ENCODE measurements at regions not wholly inside any gene's neighbourhood (a gene's known extent, or its start where the extent isn't known, plus 50 kb on each side); places are given as distances from the start of the nearest gene placed in this dataset.

- no peak for DNase-seq (ENCODE audit: low spot score)
These were observed 132.5 kb upstream of the RFLNA start for GRCh38 chr12:124162151-124163110.

GRCh38 chr12:124165695-124166094, 129.2 kb upstream of the RFLNA start:
- DNase-seq (ENCODE audit: low spot score): no peak

GRCh38 chr12:124167141-124167540, 127.8 kb upstream of the RFLNA start:
- no peak for DNase-seq (ENCODE audit: low spot score)

GRCh38 chr12:124168016-124168786, 126.7 kb upstream of the RFLNA start:
- no peak for DNase-seq (ENCODE audit: low spot score)

- no peak for DNase-seq (ENCODE audit: low spot score)
These were observed 125.2 kb upstream of the RFLNA start for GRCh38 chr12:124169577-124170284.

GRCh38 chr12:124170760-124171159, 124.1 kb upstream of the RFLNA start:
- peak; percentile 21 for DNase-seq (ENCODE audit: low spot score)

GRCh38 chr12:124171231-124171979, 123.5 kb upstream of the RFLNA start:
- DNase-seq (ENCODE audit: low spot score): no peak

GRCh38 chr12:124172636-124173035, 122.3 kb upstream of the RFLNA start:
- DNase-seq (ENCODE audit: low spot score): peak; percentile 58

- DNase-seq (ENCODE audit: low spot score): no peak
These were observed 121.2 kb upstream of the RFLNA start for GRCh38 chr12:124173692-124174091.

GRCh38 chr12:124174451-124175348, 120.2 kb upstream of the RFLNA start:
- DNase-seq (ENCODE audit: low spot score): peak; percentile 82

- no peak for DNase-seq (ENCODE audit: low spot score)
These were observed 119.2 kb upstream of the RFLNA start for GRCh38 chr12:124175704-124176103.

- DNase-seq (ENCODE audit: low spot score): no peak
These were observed 117.5 kb upstream of the RFLNA start for GRCh38 chr12:124177276-124177950.

GRCh38 chr12:124177951-124178316, 117.0 kb upstream of the RFLNA start:
- no peak for DNase-seq (ENCODE audit: low spot score)

GRCh38 chr12:124179936-124180607, 114.8 kb upstream of the RFLNA start:
- DNase-seq (ENCODE audit: low spot score): no peak

GRCh38 chr12:124183172-124183571, 111.7 kb upstream of the RFLNA start:
- no peak for DNase-seq (ENCODE audit: low spot score)

- DNase-seq (ENCODE audit: low spot score): no peak
These were observed 110.4 kb upstream of the RFLNA start for GRCh38 chr12:124184456-124184855.

GRCh38 chr12:124185971-124186686, 108.8 kb upstream of the RFLNA start:
- DNase-seq (ENCODE audit: low spot score): no peak

GRCh38 chr12:124188084-124188483, 106.8 kb upstream of the RFLNA start:
- DNase-seq (ENCODE audit: low spot score): no peak

Measured in AG08395 (cell line).